ENCODE measurements at regions not wholly inside any gene's neighbourhood (a gene's known extent, or its start where the extent isn't known, plus 50 kb on each side); places are given as distances from the start of the nearest gene placed in this dataset.

DNA sequence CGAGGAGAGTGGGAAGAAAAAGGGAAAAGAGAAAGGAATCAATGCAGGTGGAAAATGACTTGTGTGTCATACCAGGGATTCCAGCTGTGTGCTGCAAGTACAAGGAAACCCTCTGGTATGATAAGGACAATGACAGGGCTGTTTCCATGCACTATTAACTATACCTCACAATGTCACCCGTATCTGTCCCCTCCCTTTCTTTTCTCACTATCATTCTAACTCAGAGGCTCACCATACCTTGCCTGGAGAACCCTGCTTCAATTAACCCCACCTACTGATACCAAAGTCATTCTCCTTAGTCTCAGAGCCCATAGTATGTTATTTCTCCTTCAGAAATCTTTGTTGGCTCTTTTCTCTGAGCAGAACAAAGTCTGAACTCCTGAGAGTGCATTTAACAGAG is 236.2 kb upstream of the NREP start:
- H3K4me1 ChIP-seq (ENCODE audit: control insufficient read depth, insufficient read depth, low read length): no peaks in the 10 kb centered on the region
- H3K27me3 ChIP-seq (ENCODE audit: control insufficient read depth, insufficient read depth, low read length): no peaks in the 10 kb centered on the region
- no peaks in the 10 kb centered on the region for H3K9me3 ChIP-seq (ENCODE audit: control insufficient read depth, insufficient read depth, low read length)
- DNase-seq (no peak), ATAC-seq (no peak)
- intact Hi-C loops (cut with micrococcal nuclease): no loop called here
- no peak for TF ChIP-seq CTCF (IDR thresholded peaks at IDR 0.05)
- H3K4me3 Mint-ChIP-seq: no peak overlapping the region
- no peak overlapping the region for H3K27ac Mint-ChIP-seq
- H3K4me3 ChIP-seq (ENCODE audit: low read length): no peak overlapping the region
- H3K4me1 Mint-ChIP-seq: no peaks in the 10 kb centered on the region
- no peak overlapping the region for H3K27ac ChIP-seq (ENCODE audit: low read length)
- peaks cover 9 to 12% of the 10 kb centered on the region in 2 donors for H3K9me3 Mint-ChIP-seq
- no peaks in the 10 kb centered on the region for H3K36me3 Mint-ChIP-seq
- 71% methylated on average over 2 of the region's 2 CpGs for WGBS (ENCODE audit: insufficient coverage)
- peaks cover under 1 to 3% of the 10 kb centered on the region in 2 donors for H3K27me3 Mint-ChIP-seq (ENCODE audit: low read depth in 2 of 2)
- no peaks in the 10 kb centered on the region for H3K36me3 ChIP-seq (ENCODE audit: control insufficient read depth, insufficient read depth, low read length)

GRCh38 chr5:111984044-111984443 is 227.1 kb upstream of the NREP start:
- DNase-seq: no peak
- Mint-ChIP-seq H3K27me3 (ENCODE audit: low read depth in 2 of 2) (no peaks in the 10 kb centered on the region), H3K36me3 (no peaks in the 10 kb centered on the region), H3K4me3 (no peak overlapping the region), H3K4me1 (no peaks in the 10 kb centered on the region), H3K27ac (no peak overlapping the region), H3K9me3 (peaks cover 3 to 4% of the 10 kb centered on the region in 2 donors)
- Histone ChIP-seq H3K36me3 (ENCODE audit: control insufficient read depth, insufficient read depth, low read length) (no peaks in the 10 kb centered on the region), H3K4me1 (ENCODE audit: control insufficient read depth, insufficient read depth, low read length) (no peaks in the 10 kb centered on the region), H3K27me3 (ENCODE audit: control insufficient read depth, insufficient read depth, low read length) (no peaks in the 10 kb centered on the region), H3K27ac (ENCODE audit: low read length) (no peak overlapping the region), H3K4me3 (ENCODE audit: low read length) (no peak overlapping the region), H3K9me3 (ENCODE audit: control insufficient read depth, insufficient read depth, low read length) (no peaks in the 10 kb centered on the region)
- no peak for ATAC-seq
- 48% methylated on average over 2 of the region's 2 CpGs for WGBS (ENCODE audit: insufficient coverage)
- intact Hi-C loops (cut with micrococcal nuclease): no loop called here
- no peak for TF ChIP-seq CTCF (IDR thresholded peaks at IDR 0.05)

- Histone ChIP-seq H3K27me3 (ENCODE audit: control insufficient read depth, insufficient read depth, low read length) (no peaks in the 10 kb centered on the region), H3K4me1 (ENCODE audit: control insufficient read depth, insufficient read depth, low read length) (no peaks in the 10 kb centered on the region), H3K36me3 (ENCODE audit: control insufficient read depth, insufficient read depth, low read length) (no peaks in the 10 kb centered on the region), H3K27ac (ENCODE audit: low read length) (no peak overlapping the region), H3K4me3 (ENCODE audit: low read length) (no peak overlapping the region), H3K9me3 (ENCODE audit: control insufficient read depth, insufficient read depth, low read length) (no peaks in the 10 kb centered on the region)
- H3K9me3 Mint-ChIP-seq: no peaks in the 10 kb centered on the region
- intact Hi-C loops (cut with micrococcal nuclease): no loop called here
- no peaks in the 10 kb centered on the region for H3K36me3 Mint-ChIP-seq
- H3K27me3 Mint-ChIP-seq (ENCODE audit: low read depth in 2 of 2): no peaks in the 10 kb centered on the region
- no peak overlapping the region for H3K27ac Mint-ChIP-seq
- WGBS (ENCODE audit: insufficient coverage): no CpG with 5 or more reads among the region's 1 CpG
- ATAC-seq (no peak), DNase-seq (no peak)
- no peaks in the 10 kb centered on the region for H3K4me1 Mint-ChIP-seq
- no peak for TF ChIP-seq CTCF (IDR thresholded peaks at IDR 0.05)
- no peak overlapping the region for H3K4me3 Mint-ChIP-seq
Observed at GRCh38 chr5:111983459-111983858, 226.5 kb upstream of the NREP start.

DNA sequence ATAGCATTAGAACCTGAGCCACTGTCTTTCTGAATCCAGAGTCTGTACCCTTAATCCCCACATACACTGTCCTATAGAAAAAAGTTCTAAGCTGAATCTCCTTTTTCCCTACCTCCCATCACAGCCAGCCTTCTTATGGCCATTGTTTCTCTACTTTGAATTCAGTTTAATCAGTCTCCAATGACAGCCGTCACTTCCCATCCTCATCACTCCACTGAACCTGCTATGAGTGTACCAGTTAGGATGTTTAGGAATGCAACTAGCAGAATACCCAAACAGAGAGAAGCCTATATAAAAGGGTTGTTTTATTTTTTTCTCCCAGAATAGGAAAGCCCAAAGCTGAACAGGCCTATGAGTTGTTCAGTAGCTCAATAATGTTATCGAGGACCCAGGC is 220.4 kb upstream of the NREP start:
- no peaks in the 10 kb centered on the region for H3K4me1 Mint-ChIP-seq
- H3K36me3 Mint-ChIP-seq: no peaks in the 10 kb centered on the region
- TF ChIP-seq CTCF (IDR thresholded peaks at IDR 0.05): no peak
- H3K4me3 Mint-ChIP-seq: no peak overlapping the region
- Histone ChIP-seq H3K4me3 (ENCODE audit: low read length) (no peak overlapping the region), H3K27ac (ENCODE audit: low read length) (no peak overlapping the region), H3K27me3 (ENCODE audit: control insufficient read depth, insufficient read depth, low read length) (no peaks in the 10 kb centered on the region), H3K4me1 (ENCODE audit: control insufficient read depth, insufficient read depth, low read length) (no peaks in the 10 kb centered on the region), H3K9me3 (ENCODE audit: control insufficient read depth, insufficient read depth, low read length) (no peaks in the 10 kb centered on the region), H3K36me3 (ENCODE audit: control insufficient read depth, insufficient read depth, low read length) (no peaks in the 10 kb centered on the region)
- H3K27ac Mint-ChIP-seq: no peak overlapping the region
- no peak for ATAC-seq
- no peak for DNase-seq
- no peaks in the 10 kb centered on the region for H3K9me3 Mint-ChIP-seq
- 100% methylated on average over 1 of the region's 2 CpGs for WGBS (ENCODE audit: insufficient coverage)
- H3K27me3 Mint-ChIP-seq (ENCODE audit: low read depth in 2 of 2): peaks cover 0 to 16% of the 10 kb centered on the region in 2 donors
- intact Hi-C loops (cut with micrococcal nuclease): no loop called here
